GM18505 (cell line): ENCODE measurements at regions not wholly inside any gene's neighbourhood (a gene's known extent, or its start where the extent isn't known, plus 50 kb on each side); places are given as distances from the start of the nearest gene placed in this dataset.

Experiments
- ATAC-seq: cut with Tn5 transposase; IDR thresholded peaks from one replicate; pipeline ENCODE4 v1.9.1; 2021; ENCODE audit not compliant: unreplicated experiment
- POLR2A ChIP-seq: IDR thresholded peaks from 4 replicates; pipeline ENCODE4 v1.6.1; 2011; ENCODE audit warnings: borderline replicate concordance; ENCODE audit not compliant: insufficient read depth, insufficient read length; ENCODE audit errors: extremely low read depth

DNA sequence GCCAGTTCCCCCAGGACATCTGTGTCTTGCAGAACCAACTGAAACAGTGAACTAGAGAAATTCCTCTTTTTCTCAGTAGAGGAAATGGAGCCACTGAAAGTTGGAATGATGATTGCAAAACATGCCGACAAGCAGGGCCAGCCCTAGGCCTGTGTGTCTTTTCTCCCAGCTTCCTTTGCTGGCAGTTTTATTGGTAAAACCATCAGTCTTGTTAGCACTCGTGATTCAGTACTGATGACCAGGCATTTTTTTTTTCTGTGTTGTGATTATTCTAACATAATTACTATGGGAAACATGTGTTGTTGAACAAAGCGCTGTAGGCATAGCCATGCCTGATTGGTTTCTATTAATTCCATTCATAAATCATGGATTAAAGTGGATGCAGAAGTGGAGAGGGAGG lies 620.7 kb downstream of the AACS start:
- TF ChIP-seq POLR2A = no peak
- no peak for ATAC-seq

GRCh38 chr12:125687403-125687802 lies 622.2 kb downstream of the AACS start:
- ATAC-seq = no peak
- no peak for TF ChIP-seq POLR2A

GRCh38 chr12:125687820-125688219 lies 622.6 kb downstream of the AACS start:
- TF ChIP-seq POLR2A = no peak
- no peak for ATAC-seq

DNA sequence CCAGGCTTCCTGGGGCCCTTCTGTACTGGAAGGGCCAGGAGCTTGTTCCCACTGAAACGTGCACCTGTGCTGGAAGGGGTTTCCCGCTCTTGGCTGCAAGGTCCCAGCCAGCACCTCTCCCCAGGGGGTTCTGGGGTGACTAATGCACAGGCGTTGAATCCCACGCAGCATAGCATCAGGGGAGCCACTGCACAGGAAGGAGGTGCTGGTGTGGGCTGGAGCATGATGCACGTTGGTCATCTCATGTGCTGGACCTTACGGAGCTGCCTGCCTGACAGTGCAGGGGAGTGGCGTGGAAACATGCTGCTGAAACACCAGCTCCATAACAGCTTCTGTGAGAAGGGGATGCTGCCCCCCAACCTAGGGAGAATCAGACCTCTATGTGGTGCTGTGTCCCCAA lies 623.0 kb downstream of the AACS start:
- ATAC-seq = no peak
- no peak for TF ChIP-seq POLR2A

DNA sequence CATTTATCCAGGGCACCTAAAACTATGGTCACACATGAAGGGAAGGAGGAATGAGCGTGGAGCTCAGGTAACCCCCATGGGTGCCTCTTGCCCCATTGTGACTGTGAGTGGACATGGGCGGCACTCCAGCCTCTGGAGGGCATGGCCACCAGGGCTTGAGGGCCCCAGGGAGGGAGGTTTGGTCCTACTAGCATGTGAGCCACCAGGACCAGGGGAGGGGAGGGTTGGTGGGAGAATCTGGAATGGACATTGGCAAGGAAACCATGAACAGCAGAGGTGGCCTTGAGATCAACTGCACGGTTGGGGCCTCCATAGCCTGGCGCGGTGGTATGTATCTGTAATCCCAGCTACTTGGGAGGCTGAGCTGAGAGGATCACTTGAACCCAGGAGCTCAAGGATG lies 623.6 kb downstream of the AACS start:
- no peak for TF ChIP-seq POLR2A
- no peak for ATAC-seq

- no peak for TF ChIP-seq POLR2A
- ATAC-seq = no peak
These were observed 624.6 kb downstream of the AACS start for GRCh38 chr12:125689576-125690410.

DNA sequence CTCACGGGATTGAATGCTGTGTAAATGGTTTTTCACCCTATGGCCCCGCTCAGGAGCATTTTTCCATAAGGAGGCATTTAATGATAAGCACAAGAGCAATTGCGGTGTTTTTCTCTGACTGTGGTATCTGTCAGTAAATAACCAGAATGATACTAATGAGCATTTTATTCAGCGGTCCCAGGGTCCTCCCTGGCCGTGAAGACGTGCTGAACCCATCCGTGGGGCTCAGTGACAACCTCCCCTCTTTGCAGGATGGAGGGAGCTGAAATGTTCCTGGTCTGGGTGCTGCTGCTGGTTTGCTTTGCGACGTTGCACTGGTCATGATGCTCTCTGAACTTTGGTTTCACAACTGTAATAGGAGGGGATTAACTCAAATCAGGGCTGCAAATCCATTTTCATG lies 625.6 kb downstream of the AACS start:
- TF ChIP-seq POLR2A = no peak
- ATAC-seq = no peak

- no peak for ATAC-seq
- no peak for TF ChIP-seq POLR2A
These were observed 630.8 kb downstream of the AACS start for GRCh38 chr12:125696054-125696453.

GRCh38 chr12:125704803-125705202 lies 639.6 kb downstream of the AACS start:
- no peak for ATAC-seq
- TF ChIP-seq POLR2A = no peak

- no peak for TF ChIP-seq POLR2A
- no peak for ATAC-seq
These were observed 655.7 kb downstream of the AACS start for GRCh38 chr12:125720961-125721360.

DNA sequence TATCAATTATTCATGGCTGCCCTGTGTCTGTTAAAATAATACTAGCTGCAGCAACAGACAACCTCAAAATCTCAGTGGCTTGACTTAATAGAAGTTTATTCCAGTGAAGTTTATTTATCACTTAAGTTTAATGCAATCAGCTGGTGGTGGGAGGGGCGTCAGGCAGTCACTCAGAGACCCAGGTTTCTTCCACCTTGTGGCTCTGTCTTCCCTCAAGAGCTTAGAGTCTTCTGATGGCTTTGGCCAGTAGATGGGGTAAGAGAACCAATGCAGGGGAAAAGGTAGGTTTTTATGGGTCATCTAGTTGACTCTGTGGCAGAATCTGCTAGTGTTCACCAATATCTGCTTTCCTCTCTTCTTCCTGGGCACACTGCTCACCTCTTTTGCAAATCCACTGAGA lies 668.9 kb downstream of the AACS start:
- TF ChIP-seq POLR2A = no peak
- no peak for ATAC-seq

GRCh38 chr12:125738211-125738610 lies 673.0 kb downstream of the AACS start:
- TF ChIP-seq POLR2A = no peak
- ATAC-seq = no peak

DNA sequence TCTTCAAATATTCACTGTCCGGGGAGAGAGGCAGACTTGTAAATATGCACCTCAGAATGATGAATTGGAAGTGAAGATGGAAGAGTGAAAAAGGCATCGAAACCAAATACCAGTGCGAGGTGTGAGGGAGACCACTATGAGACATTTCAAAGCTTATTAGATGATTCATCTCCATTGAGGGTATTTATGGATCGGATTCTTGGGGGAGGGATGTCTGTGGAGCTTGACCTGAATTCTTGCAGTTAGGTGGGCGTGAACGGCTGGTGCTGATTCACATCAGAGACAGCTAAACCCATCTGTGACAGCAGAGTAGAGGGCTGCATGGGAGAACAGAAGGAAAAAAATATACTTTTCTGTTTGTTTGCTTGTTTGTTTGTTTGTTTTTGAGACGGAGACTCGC lies 677.2 kb downstream of the AACS start:
- TF ChIP-seq POLR2A = no peak
- ATAC-seq = no peak

DNA sequence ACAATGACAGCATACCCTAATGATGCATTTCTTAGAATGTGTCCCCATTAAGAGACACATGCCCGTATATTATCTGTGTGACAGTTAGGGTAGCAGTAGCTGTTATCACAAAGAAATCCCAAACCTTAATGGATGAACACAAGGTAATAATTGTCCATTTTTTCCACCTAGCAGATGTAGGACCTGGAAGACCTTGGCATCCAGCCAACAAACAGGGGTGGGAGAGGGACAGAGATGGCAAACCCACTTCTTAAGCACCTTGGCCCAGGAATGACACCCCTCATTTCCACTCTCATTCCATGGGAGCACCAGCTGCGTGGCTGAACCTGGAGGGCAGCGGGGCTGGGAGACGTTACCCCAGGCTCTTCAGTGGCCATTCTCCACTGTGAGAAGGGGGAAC lies 679.0 kb downstream of the AACS start:
- TF ChIP-seq POLR2A = no peak
- ATAC-seq = no peak
